ENCODE measurements at regions not wholly inside any gene's neighbourhood (a gene's known extent, or its start where the extent isn't known, plus 50 kb on each side); places are given as distances from the start of the nearest gene placed in this dataset.

GRCh38 chr12:25875661-25876060 is 82.8 kb upstream of the RASSF8 start:
- H3K4me3 ChIP-seq (ENCODE audit: control insufficient read depth in 1 of 2, extremely low read depth in 1 of 2, low read length in 1 of 2): no peak overlapping the region
- no peaks in the 10 kb centered on the region for H3K9me3 Mint-ChIP-seq
- no peak for DNase-seq
- ChIA-PET CTCF (no interaction called here), POLR2A (no interaction called here)
- WGBS (ENCODE audit: insufficient coverage): no CpG with 5 or more reads among the region's 1 CpG
- H3K27me3 ChIP-seq (replicated peaks in 1 of 2; ENCODE audit: control insufficient read depth in 2 of 2, extremely low read depth in 1 of 2, insufficient read depth in 2 of 2, low read length in 1 of 2): no peaks in the 10 kb centered on the region
- no peaks in the 10 kb centered on the region for H3K36me3 Mint-ChIP-seq
- H3K4me1 Mint-ChIP-seq: no peaks in the 10 kb centered on the region
- no peak overlapping the region for H3K27ac Mint-ChIP-seq
- H3K27me3 Mint-ChIP-seq: no peaks in the 10 kb centered on the region
- ATAC-seq (replicated peaks in 1 of 4): no peak
- no peak overlapping the region for H3K27ac ChIP-seq (ENCODE audit: low read length)
- no peak overlapping the region for H3K4me3 Mint-ChIP-seq
- H3K9me3 ChIP-seq: no peaks in the 10 kb centered on the region
- H3K4me1 ChIP-seq (ENCODE audit: control insufficient read depth in 1 of 2, extremely low read depth in 1 of 2, insufficient read depth in 2 of 2, low read length in 2 of 2): no peaks in the 10 kb centered on the region
- H3K36me3 ChIP-seq (ENCODE audit: control insufficient read depth in 2 of 2, extremely low read depth in 1 of 2, insufficient read depth in 1 of 2, low read length in 1 of 2): no peaks in the 10 kb centered on the region

- Mint-ChIP-seq H3K4me3 (no peak overlapping the region), H3K27me3 (no peaks in the 10 kb centered on the region), H3K36me3 (no peaks in the 10 kb centered on the region), H3K4me1 (no peaks in the 10 kb centered on the region), H3K9me3 (no peaks in the 10 kb centered on the region), H3K27ac (no peak overlapping the region)
- H3K27me3 ChIP-seq (replicated peaks in 1 of 2; ENCODE audit: control insufficient read depth in 2 of 2, extremely low read depth in 1 of 2, insufficient read depth in 2 of 2, low read length in 1 of 2): no peaks in the 10 kb centered on the region
- POLR2A ChIA-PET: no interaction called here
- 57% methylated on average over 1 of the region's 2 CpGs for WGBS (ENCODE audit: insufficient coverage)
- no peaks in the 10 kb centered on the region for H3K9me3 ChIP-seq
- CTCF ChIA-PET: no interaction called here
- DNase-seq (no peak), ATAC-seq (replicated peaks in 1 of 4) (no peak)
- no peaks in the 10 kb centered on the region for H3K4me1 ChIP-seq (ENCODE audit: control insufficient read depth in 1 of 2, extremely low read depth in 1 of 2, insufficient read depth in 2 of 2, low read length in 2 of 2)
- no peak overlapping the region for H3K27ac ChIP-seq (ENCODE audit: low read length)
- no peaks in the 10 kb centered on the region for H3K36me3 ChIP-seq (ENCODE audit: control insufficient read depth in 2 of 2, extremely low read depth in 1 of 2, insufficient read depth in 1 of 2, low read length in 1 of 2)
- no peak overlapping the region for H3K4me3 ChIP-seq (ENCODE audit: control insufficient read depth in 1 of 2, extremely low read depth in 1 of 2, low read length in 1 of 2)
These were observed 82.0 kb upstream of the RASSF8 start for GRCh38 chr12:25876383-25877045.

- CTCF ChIA-PET: no interaction called here
- H3K27me3 ChIP-seq (replicated peaks in 1 of 2; ENCODE audit: control insufficient read depth in 2 of 2, extremely low read depth in 1 of 2, insufficient read depth in 2 of 2, low read length in 1 of 2): no peaks in the 10 kb centered on the region
- no peak overlapping the region for H3K27ac ChIP-seq (ENCODE audit: low read length)
- H3K4me3 ChIP-seq (ENCODE audit: control insufficient read depth in 1 of 2, extremely low read depth in 1 of 2, low read length in 1 of 2): no peak overlapping the region
- H3K36me3 Mint-ChIP-seq: no peaks in the 10 kb centered on the region
- no peaks in the 10 kb centered on the region for H3K36me3 ChIP-seq (ENCODE audit: control insufficient read depth in 2 of 2, extremely low read depth in 1 of 2, insufficient read depth in 1 of 2, low read length in 1 of 2)
- H3K4me1 ChIP-seq (ENCODE audit: control insufficient read depth in 1 of 2, extremely low read depth in 1 of 2, insufficient read depth in 2 of 2, low read length in 2 of 2): no peaks in the 10 kb centered on the region
- no peak for DNase-seq
- POLR2A ChIA-PET: no interaction called here
- H3K9me3 ChIP-seq: no peaks in the 10 kb centered on the region
- no peak for ATAC-seq (replicated peaks in 1 of 4)
- H3K9me3 Mint-ChIP-seq: no peaks in the 10 kb centered on the region
- no peak overlapping the region for H3K4me3 Mint-ChIP-seq
- no peaks in the 10 kb centered on the region for H3K4me1 Mint-ChIP-seq
- no peaks in the 10 kb centered on the region for H3K27me3 Mint-ChIP-seq
- no CpG with 5 or more reads among the region's 1 CpG for WGBS (ENCODE audit: insufficient coverage)
- no peak overlapping the region for H3K27ac Mint-ChIP-seq
These were observed 81.0 kb upstream of the RASSF8 start for GRCh38 chr12:25877446-25877845.

- Histone ChIP-seq H3K27ac (ENCODE audit: low read length) (no peak overlapping the region), H3K4me3 (ENCODE audit: control insufficient read depth in 1 of 2, extremely low read depth in 1 of 2, low read length in 1 of 2) (no peak overlapping the region), H3K4me1 (ENCODE audit: control insufficient read depth in 1 of 2, extremely low read depth in 1 of 2, insufficient read depth in 2 of 2, low read length in 2 of 2) (no peaks in the 10 kb centered on the region), H3K9me3 (no peaks in the 10 kb centered on the region), H3K27me3 (replicated peaks in 1 of 2; ENCODE audit: control insufficient read depth in 2 of 2, extremely low read depth in 1 of 2, insufficient read depth in 2 of 2, low read length in 1 of 2) (peaks cover 0 to 3% of the 10 kb centered on the region in 2 experiments), H3K36me3 (ENCODE audit: control insufficient read depth in 2 of 2, extremely low read depth in 1 of 2, insufficient read depth in 1 of 2, low read length in 1 of 2) (no peaks in the 10 kb centered on the region)
- Mint-ChIP-seq H3K4me3 (no peak overlapping the region), H3K27ac (no peak overlapping the region), H3K4me1 (no peaks in the 10 kb centered on the region), H3K36me3 (no peaks in the 10 kb centered on the region), H3K27me3 (no peaks in the 10 kb centered on the region), H3K9me3 (no peaks in the 10 kb centered on the region)
- ChIA-PET CTCF (no interaction called here), POLR2A (no interaction called here)
- no peak for ATAC-seq (replicated peaks in 1 of 4)
- DNase-seq: no peak
- no CpG with 5 or more reads among the region's 1 CpG for WGBS (ENCODE audit: insufficient coverage)
These were observed 76.2 kb upstream of the RASSF8 start for GRCh38 chr12:25882266-25882665.

- DNase-seq (no peak), ATAC-seq (replicated peaks in 1 of 4) (no peak)
- no peak overlapping the region for H3K27ac Mint-ChIP-seq
- CTCF ChIA-PET: no interaction called here
- H3K9me3 Mint-ChIP-seq: no peaks in the 10 kb centered on the region
- H3K4me1 Mint-ChIP-seq: no peaks in the 10 kb centered on the region
- Histone ChIP-seq H3K27ac (ENCODE audit: low read length) (no peak overlapping the region), H3K36me3 (ENCODE audit: control insufficient read depth in 2 of 2, extremely low read depth in 1 of 2, insufficient read depth in 1 of 2, low read length in 1 of 2) (no peaks in the 10 kb centered on the region), H3K4me1 (ENCODE audit: control insufficient read depth in 1 of 2, extremely low read depth in 1 of 2, insufficient read depth in 2 of 2, low read length in 2 of 2) (no peaks in the 10 kb centered on the region), H3K27me3 (replicated peaks in 1 of 2; ENCODE audit: control insufficient read depth in 2 of 2, extremely low read depth in 1 of 2, insufficient read depth in 2 of 2, low read length in 1 of 2) (peaks cover 0 to 3% of the 10 kb centered on the region in 2 experiments), H3K4me3 (ENCODE audit: control insufficient read depth in 1 of 2, extremely low read depth in 1 of 2, low read length in 1 of 2) (no peak overlapping the region), H3K9me3 (no peaks in the 10 kb centered on the region)
- no peaks in the 10 kb centered on the region for H3K36me3 Mint-ChIP-seq
- no peak overlapping the region for H3K4me3 Mint-ChIP-seq
- POLR2A ChIA-PET: no interaction called here
- H3K27me3 Mint-ChIP-seq: no peaks in the 10 kb centered on the region
- WGBS (ENCODE audit: insufficient coverage): 100% methylated on average over 1 of the region's 10 CpGs
These were observed 75.2 kb upstream of the RASSF8 start for GRCh38 chr12:25883026-25883916.

- peaks cover 0 to 6% of the 10 kb centered on the region in 2 donors for H3K27me3 Mint-ChIP-seq
- H3K4me3 ChIP-seq (ENCODE audit: control insufficient read depth in 1 of 2, extremely low read depth in 1 of 2, low read length in 1 of 2): no peak overlapping the region
- no peaks in the 10 kb centered on the region for H3K36me3 Mint-ChIP-seq
- H3K4me1 ChIP-seq (ENCODE audit: control insufficient read depth in 1 of 2, extremely low read depth in 1 of 2, insufficient read depth in 2 of 2, low read length in 2 of 2): no peaks in the 10 kb centered on the region
- CTCF ChIA-PET: no interaction called here
- no peak for DNase-seq
- ATAC-seq (replicated peaks in 1 of 4): no peak
- no peaks in the 10 kb centered on the region for H3K36me3 ChIP-seq (ENCODE audit: control insufficient read depth in 2 of 2, extremely low read depth in 1 of 2, insufficient read depth in 1 of 2, low read length in 1 of 2)
- 91% methylated on average over 34 of the region's 36 CpGs for WGBS (ENCODE audit: insufficient coverage)
- H3K4me3 Mint-ChIP-seq: no peak overlapping the region
- peaks cover 0 to 3% of the 10 kb centered on the region in 2 experiments for H3K27me3 ChIP-seq (replicated peaks in 1 of 2; ENCODE audit: control insufficient read depth in 2 of 2, extremely low read depth in 1 of 2, insufficient read depth in 2 of 2, low read length in 1 of 2)
- H3K27ac ChIP-seq (ENCODE audit: low read length): no peak overlapping the region
- no peaks in the 10 kb centered on the region for H3K9me3 Mint-ChIP-seq
- no peaks in the 10 kb centered on the region for H3K4me1 Mint-ChIP-seq
- no peaks in the 10 kb centered on the region for H3K9me3 ChIP-seq
- no peak overlapping the region for H3K27ac Mint-ChIP-seq
- POLR2A ChIA-PET: no interaction called here
These were observed 74.2 kb upstream of the RASSF8 start for GRCh38 chr12:25884024-25884919.

All from T-cell (primary cell).